T-helper 1 cell (primary cell): ENCODE measurements at regions not wholly inside any gene's neighbourhood (a gene's known extent, or its start where the extent isn't known, plus 50 kb on each side); places are given as distances from the start of the nearest gene placed in this dataset.
"Not testable (repeated sequence)": the region's sequence is repeated elsewhere in the genome, so short reads cannot be mapped to it uniquely, and the experiment has no call there.

ENCODE experiments used
- DNase-seq, 5 donors: peaks; one replicate each; pipeline ENCODE4 v3.0.0-alpha.2; 2012 to 2020

- no peak for DNase-seq
Measured at GRCh38 chr11:23370580-23371275, 510.5 kb upstream of the CCDC179 start.

DNA sequence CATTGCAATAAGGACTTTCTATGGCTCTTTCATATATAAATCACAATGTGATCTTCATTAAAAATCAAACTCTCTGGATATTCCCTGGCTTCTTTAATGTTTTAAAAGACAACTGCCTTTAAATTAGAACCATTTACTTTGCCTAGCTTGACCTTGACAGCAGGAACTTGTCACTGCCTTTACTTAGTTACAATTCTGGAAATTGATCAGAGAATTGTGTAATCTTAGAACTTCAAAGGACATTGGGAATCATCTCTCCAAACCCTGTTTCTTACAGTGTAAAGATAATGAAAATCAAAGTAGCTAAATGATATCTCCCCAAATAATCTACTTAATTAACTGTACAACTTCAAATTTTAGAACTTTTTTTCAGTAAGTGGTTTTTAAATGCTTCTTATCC is 517.6 kb upstream of the CCDC179 start:
- DNase-seq = no peak

DNA sequence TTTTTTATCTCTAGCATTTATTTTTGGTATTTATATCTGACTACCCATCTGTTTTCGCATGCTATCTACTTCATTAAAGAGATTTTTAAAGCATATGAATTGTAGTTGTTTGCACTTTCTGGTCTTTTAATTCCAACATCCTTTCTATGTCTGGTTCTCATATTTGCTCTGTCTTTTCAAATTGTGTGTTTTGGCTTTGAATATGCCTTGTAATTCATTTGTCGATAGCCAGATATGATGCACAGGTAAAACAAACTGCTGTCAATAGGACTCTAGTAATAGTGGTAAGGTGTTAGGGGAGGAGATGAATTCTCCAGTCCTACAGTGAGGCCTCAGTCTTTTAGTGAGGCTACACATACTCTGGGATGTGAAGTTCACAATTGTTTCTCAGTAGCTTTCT is 530.8 kb upstream of the CCDC179 start:
- no peak for DNase-seq

GRCh38 chr11:23398052-23398451 is 537.8 kb upstream of the CCDC179 start:
- DNase-seq = no peak

DNA sequence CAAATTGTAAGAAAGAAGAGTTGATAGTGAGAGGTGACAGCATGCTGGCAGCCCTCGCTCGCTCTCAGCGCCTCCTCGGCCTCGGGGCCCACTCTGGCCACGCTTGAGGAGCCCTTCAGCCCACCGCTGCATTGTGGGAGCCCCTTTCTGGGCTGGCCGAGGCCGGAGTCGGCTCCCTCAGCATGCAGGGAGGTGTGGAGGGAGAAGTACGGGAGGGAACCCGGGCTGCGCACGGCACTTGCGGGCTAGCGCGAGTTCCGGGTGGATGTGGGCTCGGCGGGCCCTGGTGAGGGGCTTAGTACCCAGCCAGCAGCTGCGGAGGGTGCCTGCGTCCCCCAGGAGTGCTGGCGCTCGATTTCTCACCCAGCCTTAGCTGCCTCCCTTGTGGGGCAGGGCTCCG is 539.7 kb upstream of the CCDC179 start:
- no peak for DNase-seq

DNA sequence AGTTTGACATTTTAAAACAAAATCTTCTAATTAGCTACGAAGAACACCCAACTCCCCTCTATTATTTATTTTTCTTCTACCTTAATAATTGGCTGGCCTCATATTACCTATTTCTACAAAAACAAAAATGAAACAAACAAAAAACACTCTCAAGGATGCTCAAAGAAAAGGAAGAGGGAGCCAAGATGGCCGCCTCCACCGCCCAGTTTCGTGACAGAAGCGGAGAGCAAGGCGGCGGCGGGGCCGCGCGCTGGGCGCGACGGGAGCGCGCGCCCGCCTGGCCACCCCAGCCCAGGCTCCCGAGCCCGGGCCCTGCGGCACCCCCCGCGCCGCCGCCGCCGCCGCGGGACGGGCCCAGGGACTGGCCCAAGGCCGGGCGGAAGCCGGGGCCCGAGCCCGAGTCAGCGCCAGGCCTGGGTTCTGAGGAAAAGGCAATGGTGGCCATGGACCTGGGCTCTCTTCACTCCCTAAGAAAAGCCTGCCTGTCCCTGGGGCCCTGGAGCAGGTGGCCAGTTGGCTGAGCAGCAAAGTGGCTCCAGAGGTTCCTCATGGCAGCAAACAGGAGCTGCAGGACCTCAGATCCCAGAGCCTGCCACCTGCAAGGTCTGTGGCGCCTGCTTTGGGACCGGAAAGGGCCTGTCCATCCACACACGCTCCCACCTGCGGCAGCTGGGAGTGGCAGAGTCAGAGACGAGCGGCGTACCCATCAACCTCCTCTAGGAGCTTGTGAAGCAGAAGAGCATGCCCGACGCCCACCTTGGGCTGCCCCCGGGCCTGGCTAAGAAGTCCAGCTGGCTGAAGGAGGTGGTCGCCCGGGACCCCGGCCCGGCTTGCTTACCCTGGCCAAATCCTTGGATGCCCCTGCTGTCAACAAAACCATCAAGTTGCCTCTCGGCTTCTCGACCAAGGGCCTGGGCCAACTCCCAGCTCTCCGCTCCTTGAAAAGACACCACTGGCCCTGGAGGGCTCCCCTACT is 543.2 kb upstream of the CCDC179 start:
- DNase-seq = no peak

DNA sequence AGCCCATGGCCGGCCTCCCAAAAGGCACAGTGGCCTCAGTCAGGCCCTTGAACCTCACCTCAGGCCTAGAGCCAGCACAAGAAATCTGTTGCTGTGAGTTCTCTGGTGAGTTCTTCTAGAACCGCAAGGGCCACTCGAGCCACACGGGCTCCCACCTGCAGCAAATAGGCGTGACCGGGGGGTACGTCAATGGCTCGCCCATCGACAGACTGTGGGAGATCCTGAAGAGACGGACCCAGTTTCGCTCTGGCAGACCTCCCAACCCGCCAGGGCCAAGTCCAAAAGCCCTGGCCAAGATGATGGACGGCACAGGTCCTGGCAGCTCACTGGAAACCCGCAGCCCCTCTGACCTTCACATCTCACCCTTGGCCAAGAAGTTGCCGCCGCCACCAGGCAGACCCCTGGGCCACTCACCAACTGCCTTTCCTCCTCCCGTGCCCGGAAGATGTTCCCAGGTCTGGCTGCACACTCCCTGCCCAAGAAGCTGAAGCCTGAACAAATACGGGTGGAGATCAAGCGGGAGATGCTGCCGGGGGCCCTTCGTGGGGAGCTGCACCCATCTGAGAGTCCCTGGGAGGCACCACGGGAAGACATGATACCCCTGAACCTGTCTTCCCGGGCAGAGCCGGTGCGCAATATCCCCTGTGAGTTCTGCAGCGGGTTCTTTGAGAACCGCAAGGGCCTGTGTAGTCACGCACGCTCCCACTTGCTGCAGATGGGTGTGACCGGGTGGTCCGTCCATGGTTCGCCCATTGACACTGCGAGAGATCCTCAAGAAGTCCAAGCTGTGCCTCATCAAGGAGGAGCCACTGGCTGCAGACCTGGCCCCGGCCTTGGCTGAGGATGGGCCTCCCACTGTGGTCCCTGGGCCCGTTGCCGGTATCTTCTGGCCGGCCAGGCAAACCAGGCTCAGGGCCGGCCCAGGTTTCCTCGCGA is 544.2 kb upstream of the CCDC179 start:
- peak in 1 of 5 donors; percentile 11 for DNase-seq

DNA sequence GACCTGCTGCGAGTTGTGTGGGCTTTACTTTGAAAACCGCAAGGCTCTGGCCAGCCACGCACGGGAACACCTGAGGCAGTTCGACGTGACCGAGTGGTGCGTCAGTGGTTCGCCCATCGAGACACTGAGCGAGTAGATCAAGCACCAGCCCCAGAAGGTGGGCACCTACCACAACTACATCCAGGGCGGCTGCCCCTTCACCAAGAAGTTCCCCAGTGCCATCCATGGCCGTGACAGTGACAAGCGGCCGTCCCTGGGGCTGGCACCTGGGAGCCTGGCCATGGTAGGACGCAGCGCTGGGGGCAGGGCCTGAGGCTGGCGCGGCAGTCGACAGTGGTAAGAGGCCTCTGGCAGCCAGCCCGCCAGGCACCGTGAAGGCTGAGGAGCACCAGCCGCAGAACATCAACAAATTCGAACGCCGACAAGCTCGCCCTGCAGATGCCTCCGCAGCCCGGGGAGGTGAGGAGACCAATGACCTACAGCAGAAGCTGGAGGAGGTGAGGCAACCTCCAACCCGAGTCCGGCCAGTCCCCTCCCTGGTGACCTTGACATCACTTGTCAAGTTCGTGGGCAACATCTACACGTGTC is 545.2 kb upstream of the CCDC179 start:
- no peak for DNase-seq

DNA sequence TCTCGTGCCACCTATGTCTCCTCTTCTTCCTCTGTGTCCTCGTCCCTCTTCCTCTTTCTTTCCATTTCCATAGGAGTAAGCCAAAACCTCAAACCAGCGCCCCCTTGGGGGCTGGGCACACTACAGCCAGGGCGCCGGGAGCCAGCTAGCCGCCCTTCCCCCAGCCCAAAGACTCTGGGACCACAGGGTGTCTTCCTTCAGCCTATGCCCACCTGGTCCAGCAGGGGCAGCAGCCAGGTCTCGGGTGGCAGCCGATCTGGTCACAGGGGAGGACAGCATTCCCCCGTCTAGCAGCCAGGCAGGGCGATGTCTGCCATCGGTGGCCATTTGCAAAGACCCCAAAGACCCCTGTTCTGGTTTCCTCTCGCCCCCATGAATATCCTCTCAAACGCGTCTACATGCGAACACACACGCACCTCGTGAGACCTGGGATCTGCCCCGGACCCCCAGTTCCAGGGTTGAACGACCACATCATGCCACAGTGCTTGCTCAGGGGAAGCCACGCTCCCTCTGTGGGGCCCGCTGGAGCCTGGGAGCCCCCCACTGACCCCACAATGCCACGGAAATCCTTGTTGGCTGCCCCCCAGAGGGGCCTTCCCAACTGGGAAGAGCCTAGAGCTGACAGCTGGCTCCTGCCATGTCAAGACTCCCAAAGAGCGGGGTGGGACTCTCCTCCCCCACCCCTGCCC is 546.0 kb upstream of the CCDC179 start:
- no peak for DNase-seq

DNA sequence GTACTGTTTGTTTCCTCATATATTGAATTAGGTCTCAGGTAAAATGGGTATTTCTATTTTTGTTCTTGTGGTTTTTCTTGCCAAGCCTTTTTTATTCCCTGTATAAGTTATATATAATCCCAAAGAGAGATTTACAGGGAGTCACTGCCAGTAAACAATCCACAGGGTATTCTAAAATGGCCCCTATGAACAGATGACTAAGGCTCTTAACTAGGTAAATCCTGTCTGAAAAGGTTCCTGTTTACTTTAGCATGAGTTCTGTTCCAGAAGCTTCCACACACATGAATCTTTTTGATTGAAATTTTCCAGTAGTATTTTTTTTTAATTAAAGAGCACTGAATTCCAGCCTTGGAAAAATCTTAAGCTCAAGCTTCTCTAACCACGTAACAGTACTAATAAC is 552.8 kb upstream of the CCDC179 start:
- no peak for DNase-seq

DNA sequence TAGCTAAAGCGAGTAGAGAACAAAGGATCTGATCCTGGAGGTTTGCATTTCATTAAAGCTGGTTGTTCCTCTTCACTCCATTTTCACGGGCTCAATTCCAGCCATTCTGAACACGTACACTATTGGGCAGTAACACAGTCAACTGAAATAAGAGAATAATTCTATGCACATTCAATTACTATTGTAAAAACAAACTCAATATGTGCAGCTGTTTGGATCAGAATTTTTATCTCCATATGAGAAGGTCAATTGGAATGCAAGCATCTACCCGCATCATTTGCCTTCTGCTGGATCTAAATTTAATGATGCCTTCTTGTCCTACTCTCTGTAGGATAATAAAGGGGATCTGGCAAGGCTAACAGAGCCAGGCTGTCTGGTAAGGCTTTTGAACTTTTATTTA is 562.8 kb upstream of the CCDC179 start:
- no peak for DNase-seq

DNA sequence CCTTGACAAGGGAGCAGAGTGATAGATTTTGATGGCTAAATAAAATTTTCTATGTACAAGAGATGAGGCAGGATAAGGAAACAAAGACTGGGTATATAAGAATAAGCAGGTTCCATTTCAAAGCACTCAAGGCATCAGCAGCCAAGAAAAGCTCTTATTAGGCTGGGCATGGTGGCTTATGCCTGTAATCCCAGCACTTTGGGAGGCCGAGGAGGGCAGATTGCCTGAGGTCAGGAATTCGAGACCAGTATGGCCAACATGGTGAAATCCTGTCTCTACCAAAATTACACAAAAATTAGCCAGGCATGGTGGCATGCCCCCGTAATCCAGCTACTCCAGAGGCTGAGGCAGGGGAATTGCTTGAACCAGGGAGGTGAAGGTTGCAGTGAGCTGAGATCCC is 563.4 kb upstream of the CCDC179 start:
- DNase-seq = no peak

DNA sequence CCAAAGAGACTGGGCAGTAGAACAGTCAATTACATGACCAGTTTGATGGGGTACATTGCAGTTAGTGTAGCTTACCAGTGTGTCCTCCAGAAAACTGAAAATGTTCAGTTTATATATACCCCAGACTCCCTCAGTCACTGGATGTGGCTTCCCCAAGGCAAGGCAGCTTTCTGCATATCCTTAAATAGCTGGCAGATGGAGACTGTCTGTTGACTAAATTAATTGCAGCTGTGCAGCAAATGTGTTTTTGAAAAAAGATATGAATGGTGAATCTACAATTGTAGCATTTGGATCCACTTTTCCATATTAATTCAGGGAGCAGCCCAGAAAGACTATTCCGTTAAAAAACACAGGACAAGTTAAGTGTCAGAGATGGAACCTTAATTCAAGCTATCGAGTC is 565.1 kb upstream of the CCDC179 start:
- DNase-seq = no peak

DNA sequence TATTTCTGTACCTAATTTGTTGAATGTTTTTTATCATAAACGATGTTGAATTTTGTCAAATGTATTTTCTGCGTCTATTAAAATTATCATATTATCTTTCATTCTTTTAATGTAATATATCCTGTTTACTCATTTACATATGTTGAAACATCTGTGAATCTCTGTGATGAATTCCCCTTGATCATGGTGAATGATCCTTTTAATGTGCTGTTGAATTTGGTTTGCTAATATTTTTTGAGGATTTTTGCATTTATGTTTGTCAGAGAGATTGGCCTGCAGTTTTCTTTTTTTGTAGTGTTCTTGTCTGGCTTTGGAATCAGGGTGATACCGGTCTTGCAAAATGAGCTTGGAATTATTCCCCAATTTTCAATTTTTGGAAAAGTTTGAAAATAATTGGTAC is 569.3 kb upstream of the CCDC179 start:
- no peak for DNase-seq

- DNase-seq = no peak
Measured at GRCh38 chr11:23453522-23453921, 593.2 kb upstream of the CCDC179 start.

- no peak for DNase-seq
Measured at GRCh38 chr11:23455321-23455891, 595.1 kb upstream of the CCDC179 start.

- no peak for DNase-seq
Measured at GRCh38 chr11:23457641-23458040, 597.4 kb upstream of the CCDC179 start.

- DNase-seq = no peak
Measured at GRCh38 chr11:23471878-23472277, 611.6 kb upstream of the CCDC179 start.

DNA sequence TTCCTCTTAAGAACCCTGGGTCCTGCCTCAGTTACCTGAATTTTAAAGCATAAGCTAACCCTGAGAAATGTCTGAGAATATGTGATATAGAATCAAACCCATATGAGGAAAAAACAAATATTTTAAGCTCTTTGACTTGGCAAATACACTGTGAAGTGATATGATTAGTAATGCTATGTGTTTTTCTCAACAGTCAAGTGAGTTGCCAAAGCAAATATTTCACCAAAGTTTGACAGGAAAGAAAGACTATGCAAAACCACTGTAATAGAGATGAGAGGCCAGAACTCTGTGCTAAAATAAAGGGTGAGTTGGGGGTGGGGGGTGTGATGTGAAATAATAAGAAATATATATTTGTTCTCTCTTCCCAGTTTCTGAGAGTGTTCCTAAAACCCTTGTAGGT is 613.5 kb upstream of the CCDC179 start:
- DNase-seq = no peak

- DNase-seq = no peak
Measured at GRCh38 chr11:23480736-23481135, 620.5 kb upstream of the CCDC179 start.

GRCh38 chr11:23484146-23484545 is 623.9 kb upstream of the CCDC179 start:
- DNase-seq = not testable (repeated sequence)

- DNase-seq = not testable (repeated sequence)
Measured at GRCh38 chr11:23484618-23485017, 624.3 kb upstream of the CCDC179 start.
